GM12878 (cell line): ENCODE measurements at regions not wholly inside any gene's neighbourhood (a gene's known extent, or its start where the extent isn't known, plus 50 kb on each side); places are given as distances from the start of the nearest gene placed in this dataset.

Source experiments
- ATF2 ChIP-seq: IDR thresholded peaks from 2 replicates; pipeline ENCODE4 v1.6.1; 2012; ENCODE audit warnings: low read length, inconsistent platforms
- ATF7 ChIP-seq: fragments of 450-650 bp; IDR thresholded peaks from 2 replicates; pipeline ENCODE4 v1.6.1; 2016; ENCODE audit warnings: low read depth, mild to moderate bottlenecking
- EGR1 ChIP-seq, 2 experiments: IDR thresholded peaks; 1 replicate in 1 of 2; 2 replicates in 1 of 2; pipeline ENCODE4 v1.6.1; 2011 to 2012; ENCODE audit warnings: low read depth in 2 of 2, low read length in 2 of 2, borderline replicate concordance in 1 of 2, mild to moderate bottlenecking in 1 of 2, moderate library complexity in 1 of 2
- ETV6 ChIP-seq, 2 experiments: fragments of 450-650 bp in 1 of 2; IDR thresholded peaks in 1 of 2; conservative IDR thresholded peaks in 1 of 2; 2 replicates each; pipeline ENCODE4 v1.6.1; 2014; ENCODE audit warnings: antibody characterized with exemption in 1 of 2, borderline replicate concordance in 1 of 2, low read depth in 1 of 2, mild to moderate bottlenecking in 1 of 2, moderate library complexity in 1 of 2
- FOXK2 ChIP-seq: fragments of 450-650 bp; IDR thresholded peaks from 2 replicates; pipeline ENCODE4 v1.6.1; 2017; ENCODE audit warnings: mild to moderate bottlenecking, moderate library complexity
- FOXM1 ChIP-seq: IDR thresholded peaks from 2 replicates; pipeline ENCODE4 v1.6.1; 2012; ENCODE audit warnings: low read depth, mild to moderate bottlenecking, inconsistent platforms, low read length, moderate library complexity
- MEF2B ChIP-seq: fragments of 450-650 bp; IDR thresholded peaks from 2 replicates; pipeline ENCODE4 v1.6.1; 2018; ENCODE audit warnings: mild to moderate bottlenecking, moderate library complexity; ENCODE audit not compliant: partially characterized antibody, poor library complexity, severe bottlenecking
- MTA2 ChIP-seq: fragments of 450-650 bp; IDR thresholded peaks from 2 replicates; pipeline ENCODE4 v1.6.1; 2016; ENCODE audit warnings: low read depth, mild to moderate bottlenecking, moderate library complexity
- PBX3 ChIP-seq: IDR thresholded peaks from 2 replicates; pipeline ENCODE4 v1.6.1; 2011; ENCODE audit warnings: mild to moderate bottlenecking, low read depth, low read length, moderate library complexity; ENCODE audit not compliant: insufficient replicate concordance
- POU2F2 ChIP-seq: IDR thresholded peaks from 3 replicates; pipeline ENCODE4 v1.6.1; 2011; ENCODE audit warnings: low read depth, mild to moderate bottlenecking, low read length, borderline replicate concordance
- RAD21 ChIP-seq: IDR thresholded peaks from 2 replicates; pipeline ENCODE4 v1.6.1; 2011; ENCODE audit warnings: mild to moderate bottlenecking, low read depth, low read length, moderate library complexity; ENCODE audit not compliant: insufficient read depth
- SREBF1 ChIP-seq: IDR thresholded peaks from 2 replicates; pipeline ENCODE4 v1.6.1; 2012; ENCODE audit warnings: mild to moderate bottlenecking, low read length
- ZBTB40 ChIP-seq: fragments of 450-650 bp; IDR thresholded peaks from 2 replicates; pipeline ENCODE4 v1.6.1; 2016; ENCODE audit warnings: mild to moderate bottlenecking, moderate library complexity, borderline replicate concordance
- ZNF217 ChIP-seq: fragments of 450-650 bp; IDR thresholded peaks from 2 replicates; pipeline ENCODE4 v1.6.1; 2017; ENCODE audit warnings: antibody characterized with exemption, mild to moderate bottlenecking
- ZNF24 ChIP-seq: fragments of 450-650 bp; IDR thresholded peaks from 2 replicates; pipeline ENCODE4 v1.6.1; 2017; ENCODE audit warnings: antibody characterized with exemption, mild to moderate bottlenecking
- ZNF592 ChIP-seq: fragments of 450-650 bp; IDR thresholded peaks from 2 replicates; pipeline ENCODE4 v1.6.1; 2017; ENCODE audit warnings: mild to moderate bottlenecking, moderate library complexity

- TF ChIP-seq ZNF592 = no peak
- peak; percentile 31; the same call in 1 of the 3 replicates for TF ChIP-seq POU2F2
- 0 out of 2 replicates have a peak, but pooled peaks have one; percentile 28 for TF ChIP-seq ZNF217
- TF ChIP-seq ZNF24 = peak; percentile 99
- TF ChIP-seq SREBF1 = no peak
- peak; percentile 46; the same call in 1 of the 2 replicates for TF ChIP-seq FOXK2
- no peak for TF ChIP-seq PBX3
- peak; percentile 81 for TF ChIP-seq ATF7
- TF ChIP-seq FOXM1 = no peak
- 0 out of 2 replicates have a peak, but pooled peaks have one; percentile 46 for TF ChIP-seq ATF2
- peak; percentile 30 for TF ChIP-seq MEF2B
- TF ChIP-seq ZBTB40 = no peak
- TF ChIP-seq ETV6 (conservative IDR thresholded peaks at IDR 0.05 in 1 of 2, IDR thresholded peaks at IDR 0.05 in 1 of 2; ENCODE audit: borderline replicate concordance in 1 of 2, low read depth in 1 of 2) = peak in 1 of 2 experiments; percentile 72; a peak in 1 of 4 replicates
- no peak for TF ChIP-seq EGR1 (IDR thresholded peaks at IDR 0.05; ENCODE audit: borderline replicate concordance in 1 of 2, low read depth in 2 of 2, low read length in 2 of 2)
- no peak for TF ChIP-seq RAD21
- peak; percentile 70 for TF ChIP-seq MTA2
Measured at GRCh38 chr14:31937730-31938346, 139.3 kb upstream of the ARHGAP5 start (continued).
